IMR-90 (cell line): ENCODE measurements at regions not wholly inside any gene's neighbourhood (a gene's known extent, or its start where the extent isn't known, plus 50 kb on each side); places are given as distances from the start of the nearest gene placed in this dataset.

ENCODE experiments used
- ATAC-seq: fragments of 200-7000 bp; cut with Tn5 transposase; 2 replicates; pipeline ENCODE4 v1.9.1; 2020; ENCODE audit warnings: low read depth, mild to moderate bottlenecking, moderate library complexity
- BruUV-seq: library from RNA; stranded (reverse); fragments of 400-500 nt; replicated peaks from 2 replicates; lab custom pipeline; 2021; lab: Mats Ljungman, UMichigan
- CTCF ChIA-PET: fragments of 300-600 bp; formaldehyde crosslinking; extraction: SDS; loops from one replicate; lab custom pipeline; 2021; ENCODE audit warnings: antibody characterized with exemption; lab: Yijun Ruan, JAX
- POLR2A ChIA-PET: fragments of 300-600 bp; sonication (Branson Sonifier 250); formaldehyde crosslinking; loops from one replicate; lab custom pipeline; 2022; ENCODE audit warnings: antibody characterized with exemption; ENCODE audit not compliant: unreplicated experiment; lab: Charles Lee
- DNase-seq: peaks from one replicate; pipeline ENCODE4 v3.0.0; 2013
- H2AFZ ChIP-seq: replicated peaks from 2 replicates; pipeline ENCODE3; 2013; ENCODE audit warnings: low read length, mild to moderate bottlenecking; ENCODE audit not compliant: poor library complexity
- H2AK5ac ChIP-seq: 2 replicates; pipeline ENCODE4 v1.6.1; 2013; ENCODE audit warnings: low read depth, low read length, inconsistent platforms
- H2AK9ac ChIP-seq: replicated peaks from 2 replicates; pipeline ENCODE3; 2013; ENCODE audit warnings: mild to moderate bottlenecking, low read depth, low read length, moderate library complexity; ENCODE audit not compliant: poor library complexity
- H2BK120ac ChIP-seq: 2 replicates; pipeline ENCODE4 v1.6.1; 2013; ENCODE audit warnings: low read depth, low read length, inconsistent platforms
- H2BK15ac ChIP-seq: 3 replicates; pipeline ENCODE4 v1.6.1; 2013; ENCODE audit warnings: low read depth, low read length, inconsistent platforms
- H2BK20ac ChIP-seq: 2 replicates; pipeline ENCODE4 v1.6.1; 2013; ENCODE audit warnings: low read depth, mild to moderate bottlenecking, inconsistent platforms, low read length, moderate library complexity
- H2BK5ac ChIP-seq: 2 replicates; pipeline ENCODE4 v1.6.1; 2013; ENCODE audit warnings: mild to moderate bottlenecking, low read depth, low read length, inconsistent platforms; ENCODE audit not compliant: poor library complexity, severe bottlenecking
- H3K14ac ChIP-seq: replicated peaks from 2 replicates; pipeline ENCODE4 v1.6.1; 2013; ENCODE audit warnings: low read depth, low read length, inconsistent platforms
- H3K18ac ChIP-seq: 2 replicates; pipeline ENCODE4 v1.6.1; 2013; ENCODE audit warnings: low read depth, low read length, control low read depth
- H3K23ac ChIP-seq: 2 replicates; pipeline ENCODE4 v1.6.1; 2013; ENCODE audit warnings: low read depth, low read length, inconsistent platforms
- H3K27ac ChIP-seq: 2 replicates; pipeline ENCODE4 v1.5.1; 2013; ENCODE audit warnings: mild to moderate bottlenecking, control low read depth, low read length; ENCODE audit not compliant: insufficient read depth
- H3K27me3 ChIP-seq: 2 replicates; pipeline ENCODE4 v1.6.1; 2013; ENCODE audit warnings: low read length; ENCODE audit not compliant: control insufficient read depth, insufficient read depth
- H3K36me3 ChIP-seq: 2 replicates; pipeline ENCODE4 v1.6.1; 2013; ENCODE audit warnings: low read length, mixed read lengths; ENCODE audit not compliant: control insufficient read depth, insufficient read depth
- H3K4ac ChIP-seq: 2 replicates; pipeline ENCODE4 v1.6.1; 2013; ENCODE audit warnings: low read depth, low read length, inconsistent platforms
- H3K4me1 ChIP-seq: 2 replicates; pipeline ENCODE4 v1.6.1; 2013; ENCODE audit warnings: low read length, mixed read lengths; ENCODE audit not compliant: control insufficient read depth, insufficient read depth
- H3K4me2 ChIP-seq: 2 replicates; pipeline ENCODE4 v1.6.1; 2013; ENCODE audit warnings: low read depth, mild to moderate bottlenecking, control low read depth, low read length, moderate library complexity
- H3K4me3 ChIP-seq: 2 replicates; pipeline ENCODE4 v1.5.1; 2013; ENCODE audit warnings: low read depth, mild to moderate bottlenecking, control low read depth, low read length, moderate library complexity; ENCODE audit not compliant: insufficient read depth
- H3K56ac ChIP-seq: 2 replicates; pipeline ENCODE4 v1.6.1; 2013; ENCODE audit warnings: low read length, inconsistent platforms; ENCODE audit not compliant: insufficient read depth; ENCODE audit errors: extremely low read depth
- H3K79me1 ChIP-seq, 2 experiments: 2 replicates each; pipeline ENCODE4 v1.6.1; 2013; ENCODE audit warnings: low read length in 2 of 2, inconsistent platforms in 1 of 2, low read depth in 1 of 2
- H3K9ac ChIP-seq: 2 replicates; pipeline ENCODE4 v1.6.1; 2013; ENCODE audit warnings: low read depth, low read length, control low read depth
- H3K9me1 ChIP-seq: 2 replicates; pipeline ENCODE4 v1.6.1; 2013; ENCODE audit warnings: low read length, inconsistent platforms; ENCODE audit not compliant: insufficient read depth
- H3K9me3 ChIP-seq: 2 replicates; pipeline ENCODE4 v1.6.1; 2013; ENCODE audit warnings: low read length; ENCODE audit not compliant: control insufficient read depth, insufficient read depth
- H4K20me1 ChIP-seq: 2 replicates; pipeline ENCODE4 v1.6.1; 2013; ENCODE audit warnings: low read length, inconsistent platforms; ENCODE audit not compliant: insufficient read depth
- H4K5ac ChIP-seq: 2 replicates; pipeline ENCODE4 v1.6.1; 2013; ENCODE audit warnings: mild to moderate bottlenecking, low read depth, low read length, control low read depth
- H4K8ac ChIP-seq, 2 experiments: 2 replicates each; pipeline ENCODE4 v1.6.1; 2013; ENCODE audit warnings: low read depth in 2 of 2, low read length in 2 of 2, control low read depth in 1 of 2, inconsistent platforms in 1 of 2
- H4K91ac ChIP-seq: 2 replicates; pipeline ENCODE4 v1.6.1; 2013; ENCODE audit warnings: low read depth, low read length, inconsistent platforms; ENCODE audit not compliant: insufficient read depth
- CEBPB ChIP-seq: IDR thresholded peaks from 2 replicates; pipeline ENCODE4 v1.6.1; 2012; ENCODE audit warnings: low read depth, low read length, improper control_type of control experiment
- CTCF ChIP-seq: conservative IDR thresholded peaks from 2 replicates; pipeline ENCODE4 v1.5.1; 2012; ENCODE audit warnings: mild to moderate bottlenecking, low read depth, low read length, improper control_type of control experiment
- MAFK ChIP-seq: IDR thresholded peaks from 2 replicates; pipeline ENCODE4 v1.6.1; 2012; ENCODE audit warnings: low read depth, low read length, improper control_type of control experiment
- MXI1 ChIP-seq: IDR thresholded peaks from 2 replicates; pipeline ENCODE4 v1.6.1; 2012; ENCODE audit warnings: low read depth, mild to moderate bottlenecking, low read length, moderate library complexity, borderline replicate concordance
- RAD21 ChIP-seq: IDR thresholded peaks from 2 replicates; pipeline ENCODE4 v1.6.1; 2012; ENCODE audit warnings: low read length, improper control_type of control experiment
- RCOR1 ChIP-seq: IDR thresholded peaks from 2 replicates; pipeline ENCODE4 v1.6.1; 2012; ENCODE audit warnings: mild to moderate bottlenecking, low read length, improper control_type of control experiment; ENCODE audit not compliant: insufficient replicate concordance
- RFX5 ChIP-seq: IDR thresholded peaks from 2 replicates; pipeline ENCODE4 v1.8.0; 2012; ENCODE audit warnings: low read depth, mild to moderate bottlenecking, low read length, moderate library complexity
- SMC3 ChIP-seq: fragments of 150-350 bp; IDR thresholded peaks from 2 replicates; pipeline ENCODE4 v1.6.1; 2016; ENCODE audit warnings: low read depth, mild to moderate bottlenecking, antibody characterized with exemption, low read length, moderate library complexity
- WGBS, 2 experiments: methylation state at CpG; one replicate each; pipeline versions ENCODE4 v1.1.5 to v1.1.7; 2013; ENCODE audit warnings: missing lambda C conversion rate in 2 of 2; ENCODE audit not compliant: insufficient read length in 1 of 2; ENCODE audit errors: extremely low coverage in 2 of 2; 5-methylcytosine and 5-hydroxymethylcytosine counted together
- dilution Hi-C: fragments of 300-500 bp; cut with HindIII; formaldehyde crosslinking; loops from one replicate; pipeline ENCODE4 v1.14.3; 2018; ENCODE audit warnings: low sequenced_read_pairs; ENCODE audit not compliant: unreplicated experiment
- in situ Hi-C: fragments of 300-500 bp; cut with MboI; formaldehyde crosslinking; loops from 3 replicates; pipeline ENCODE4 v1.14.3; 2019; ENCODE audit warnings: low sequenced_read_pairs, inconsistent platforms, mixed read lengths
- intact Hi-C: fragments of 100-400 bp; cut with micrococcal nuclease; formaldehyde crosslinking; loops from 2 replicates; pipeline ENCODE4 v1.10.0; 2022

DNA sequence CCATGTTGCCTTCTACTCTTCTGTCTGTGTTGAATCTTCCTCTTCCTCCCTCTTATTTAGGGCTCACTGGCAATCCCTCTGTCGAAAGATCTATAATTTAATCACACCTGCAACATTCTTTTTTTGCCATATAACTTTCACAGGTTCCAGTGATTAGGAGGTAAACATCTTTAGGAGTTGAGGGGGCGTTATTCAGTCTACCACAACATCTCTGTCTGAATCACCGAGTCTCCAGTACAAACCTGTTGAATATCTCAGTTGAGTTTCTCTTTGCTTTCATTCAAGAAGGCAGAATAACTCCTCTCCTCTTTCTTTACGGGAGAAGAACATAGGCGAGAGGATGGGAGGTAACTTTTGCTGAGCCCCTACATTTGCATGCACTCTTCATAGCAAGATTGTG is 101.9 kb upstream of the CDC42BPA start:
- no CpG with 5 or more reads among the region's 5 CpGs for WGBS, 2 experiments
- no peaks in the 10 kb centered on the region for H3K79me1 ChIP-seq
- H3K14ac ChIP-seq, result no peak overlapping the region
- H2BK20ac ChIP-seq, result no peak overlapping the region
- H2AK9ac ChIP-seq, result no peak overlapping the region
- H3K4ac ChIP-seq, result no peak overlapping the region
- no peak overlapping the region for H3K4me3 ChIP-seq
- dilution Hi-C loops (no loop called here), intact Hi-C loops (no loop called here), in situ Hi-C loops (no loop called here)
- no peak overlapping the region for H3K23ac ChIP-seq
- TF ChIP-seq SMC3 (no peak), RAD21 (no peak), MXI1 (no peak), CEBPB (no peak), CTCF (no peak), RFX5 (no peak), MAFK (no peak), RCOR1 (no peak)
- H4K5ac ChIP-seq, result no peak overlapping the region
- H3K9ac ChIP-seq, result no peak overlapping the region
- no peak overlapping the region for H4K8ac ChIP-seq
- no peak overlapping the region for H3K27ac ChIP-seq
- no peaks in the 10 kb centered on the region for H4K20me1 ChIP-seq
- no peak overlapping the region for H2BK5ac ChIP-seq
- BruUV-seq, result no TSS peak
- peaks cover 12% of the 10 kb centered on the region for H3K4me1 ChIP-seq
- H2BK15ac ChIP-seq, result no peak overlapping the region
- no peak overlapping the region for H2BK120ac ChIP-seq
- no peak overlapping the region for H3K4me2 ChIP-seq
- POLR2A ChIA-PET, result no interaction called here
- ATAC-seq, result no peak
- no peaks in the 10 kb centered on the region for H3K9me3 ChIP-seq
- H2AFZ ChIP-seq, result no peak overlapping the region
- no peaks in the 10 kb centered on the region for H3K9me1 ChIP-seq
- CTCF ChIA-PET, result no interaction called here
- H3K18ac ChIP-seq, result no peak overlapping the region
- DNase-seq, result no peak
- no peaks in the 10 kb centered on the region for H3K27me3 ChIP-seq
- no peaks in the 10 kb centered on the region for H3K36me3 ChIP-seq
- no peak overlapping the region for H2AK5ac ChIP-seq
- no peak overlapping the region for H3K56ac ChIP-seq
- no peak overlapping the region for H4K91ac ChIP-seq
